Cardiac muscle cell (in vitro differentiated cells and primary cell): ENCODE measurements at regions not wholly inside any gene's neighbourhood (a gene's known extent, or its start where the extent isn't known, plus 50 kb on each side); places are given as distances from the start of the nearest gene placed in this dataset.
"Not testable (repeated sequence)": the region's sequence is repeated elsewhere in the genome, so short reads cannot be mapped to it uniquely, and the experiment has no call there.

Experiments
- DNase-seq, 2 donors: peaks; one replicate each; pipeline versions ENCODE4 v3.0.0 to v3.0.0-alpha.2; 2010 to 2017; ENCODE audit warnings: low read depth in 1 of 2, low spot score in 1 of 2
- H3K27ac ChIP-seq: fragments of 200-600 bp; sonication (generic); 2 replicates; pipeline ENCODE4 v1.5.1; 2016
- H3K27me3 ChIP-seq: fragments of 200-600 bp; sonication (generic); 2 replicates; pipeline ENCODE4 v1.6.0; 2016; ENCODE audit warnings: control low read depth
- H3K36me3 ChIP-seq: fragments of 200-600 bp; sonication (generic); 2 replicates; pipeline ENCODE4 v1.5.1; 2016; ENCODE audit warnings: control low read depth
- H3K4me1 ChIP-seq: fragments of 200-600 bp; sonication (generic); 2 replicates; pipeline ENCODE4 v1.8.1; 2017; ENCODE audit warnings: low read depth, mild to moderate bottlenecking, mixed run types
- H3K4me3 ChIP-seq: fragments of 200-600 bp; sonication (generic); 2 replicates; pipeline ENCODE4 v1.5.1; 2016; ENCODE audit warnings: mild to moderate bottlenecking
- H3K9me3 ChIP-seq: fragments of 200-600 bp; sonication (generic); 2 replicates; pipeline ENCODE4 v1.5.1; 2017; ENCODE audit warnings: low read depth, mild to moderate bottlenecking, control low read depth
- TF ChIP-seq, protein P1 (sequence below): IDR thresholded peaks from 2 replicates; pipeline ENCODE4 v1.5.1; 2012; ENCODE audit warnings: low read depth, mild to moderate bottlenecking, low read length

DNA sequence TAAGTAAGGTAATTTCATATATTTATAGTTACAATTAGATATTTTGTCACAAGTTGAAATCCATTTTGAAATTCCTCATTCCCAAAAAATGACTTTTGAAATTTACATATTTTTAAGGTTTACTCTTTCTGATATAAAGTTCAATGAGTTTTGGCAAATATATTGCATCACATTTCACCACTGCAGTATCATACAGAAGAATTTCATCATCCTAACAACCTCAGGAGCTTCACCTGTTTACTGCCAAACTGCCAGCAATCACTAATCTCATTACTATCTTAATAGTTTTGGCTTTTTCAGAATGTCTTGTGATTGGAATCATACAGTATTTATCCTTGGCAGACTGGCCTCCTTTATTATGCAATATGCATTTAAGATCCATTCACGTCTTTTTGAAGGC lies 1578.9 kb downstream of the REEP3 start:
- Histone ChIP-seq H3K9me3 (no peaks in the 10 kb centered on the region), H3K4me3 (no peak overlapping the region), H3K27me3 (no peaks in the 10 kb centered on the region), H3K36me3 (no peaks in the 10 kb centered on the region), H3K27ac (no peak overlapping the region), H3K4me1 (no peaks in the 10 kb centered on the region)
- no peak for DNase-seq
- TF ChIP-seq, protein P1, sequence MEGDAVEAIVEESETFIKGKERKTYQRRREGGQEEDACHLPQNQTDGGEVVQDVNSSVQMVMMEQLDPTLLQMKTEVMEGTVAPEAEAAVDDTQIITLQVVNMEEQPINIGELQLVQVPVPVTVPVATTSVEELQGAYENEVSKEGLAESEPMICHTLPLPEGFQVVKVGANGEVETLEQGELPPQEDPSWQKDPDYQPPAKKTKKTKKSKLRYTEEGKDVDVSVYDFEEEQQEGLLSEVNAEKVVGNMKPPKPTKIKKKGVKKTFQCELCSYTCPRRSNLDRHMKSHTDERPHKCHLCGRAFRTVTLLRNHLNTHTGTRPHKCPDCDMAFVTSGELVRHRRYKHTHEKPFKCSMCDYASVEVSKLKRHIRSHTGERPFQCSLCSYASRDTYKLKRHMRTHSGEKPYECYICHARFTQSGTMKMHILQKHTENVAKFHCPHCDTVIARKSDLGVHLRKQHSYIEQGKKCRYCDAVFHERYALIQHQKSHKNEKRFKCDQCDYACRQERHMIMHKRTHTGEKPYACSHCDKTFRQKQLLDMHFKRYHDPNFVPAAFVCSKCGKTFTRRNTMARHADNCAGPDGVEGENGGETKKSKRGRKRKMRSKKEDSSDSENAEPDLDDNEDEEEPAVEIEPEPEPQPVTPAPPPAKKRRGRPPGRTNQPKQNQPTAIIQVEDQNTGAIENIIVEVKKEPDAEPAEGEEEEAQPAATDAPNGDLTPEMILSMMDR: no peak

DNA sequence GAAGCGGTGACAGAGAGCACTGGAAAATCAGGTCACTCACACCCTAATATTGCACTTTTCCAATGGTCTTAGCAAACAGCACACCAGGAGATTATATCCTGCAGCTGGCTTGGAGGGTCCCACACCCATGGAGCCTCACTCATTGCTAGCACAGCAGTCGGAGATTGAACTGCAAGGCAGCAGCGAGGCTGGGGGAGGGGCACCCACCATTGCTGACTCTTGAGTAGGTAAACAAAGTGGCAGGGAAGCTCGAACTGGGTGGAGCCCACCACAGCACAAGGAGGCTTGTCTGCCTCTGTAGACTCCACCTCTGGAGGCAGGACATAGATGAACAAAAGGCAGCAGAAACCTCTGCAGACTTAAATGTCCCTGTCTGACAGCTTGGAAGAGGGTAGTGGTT lies 1579.7 kb downstream of the REEP3 start:
- not testable (repeated sequence) for H3K4me3 ChIP-seq, H3K27me3 ChIP-seq, H3K36me3 ChIP-seq, H3K4me1 ChIP-seq, H3K9me3 ChIP-seq, H3K27ac ChIP-seq, DNase-seq

DNA sequence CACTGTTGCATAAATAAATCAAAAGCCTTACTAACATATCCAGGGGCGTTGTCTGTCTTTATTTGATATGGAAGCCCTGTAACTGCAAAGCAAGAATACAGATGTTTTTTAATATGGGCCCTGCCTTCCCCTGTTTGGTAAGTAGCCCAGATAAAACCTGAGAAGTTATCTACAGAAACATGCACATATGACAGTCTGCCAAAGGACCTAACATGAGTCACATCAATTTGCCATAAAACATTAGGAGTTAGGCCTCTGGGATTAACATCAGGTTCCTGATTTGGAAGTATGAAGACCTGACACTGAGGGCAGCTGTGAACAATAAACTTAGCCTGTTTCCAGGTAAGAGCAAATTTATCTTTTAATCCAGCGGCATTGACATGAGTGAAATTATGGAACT lies 1588.8 kb downstream of the REEP3 start:
- Histone ChIP-seq H3K27ac (no peak overlapping the region), H3K4me1 (no peaks in the 10 kb centered on the region), H3K27me3 (no peaks in the 10 kb centered on the region), H3K9me3 (no peaks in the 10 kb centered on the region), H3K36me3 (no peaks in the 10 kb centered on the region), H3K4me3 (no peak overlapping the region)
- DNase-seq: no peak
- TF ChIP-seq, protein P1: no peak

DNA sequence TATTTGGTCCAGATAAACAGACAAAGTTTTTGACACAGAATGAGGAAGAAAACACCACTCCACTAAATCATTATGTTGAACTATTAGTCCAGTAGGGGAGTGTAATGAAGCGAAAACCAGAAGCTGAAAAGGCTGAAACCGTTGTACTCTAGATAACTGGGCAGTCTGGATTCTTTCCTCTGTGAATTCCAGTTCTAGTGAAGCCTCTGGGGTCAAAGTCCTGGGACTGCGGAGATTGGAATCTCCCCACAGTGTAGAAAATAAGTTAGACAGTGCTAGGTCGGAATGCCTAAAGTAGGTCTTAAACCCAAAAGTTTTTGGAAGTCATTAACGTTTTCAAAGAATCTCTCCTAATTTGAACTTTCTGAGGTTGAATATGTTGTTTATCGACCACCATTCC lies 1589.9 kb downstream of the REEP3 start:
- not testable (repeated sequence) for H3K4me3 ChIP-seq, H3K9me3 ChIP-seq, H3K4me1 ChIP-seq, H3K27me3 ChIP-seq, DNase-seq, H3K27ac ChIP-seq, H3K36me3 ChIP-seq

DNA sequence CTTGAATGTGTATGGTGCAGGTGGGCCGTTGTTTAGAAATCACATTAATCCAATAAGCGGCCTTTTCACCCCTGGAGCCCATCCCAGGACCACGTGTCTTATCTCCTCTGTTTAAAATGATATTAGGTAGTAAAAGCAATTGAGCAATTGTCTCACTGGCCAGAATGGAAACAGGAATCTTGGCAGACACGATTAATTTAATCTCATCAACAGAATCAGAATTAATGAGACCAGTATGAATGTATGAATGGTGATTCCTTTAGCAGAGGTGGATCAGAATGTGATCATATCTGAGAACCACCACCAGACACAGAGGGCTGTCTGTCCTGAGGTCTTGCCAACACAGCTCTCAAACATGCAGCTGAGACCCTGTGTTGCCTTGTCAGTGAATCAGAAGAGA lies 1591.4 kb downstream of the REEP3 start:
- Histone ChIP-seq H3K4me3 (no peak overlapping the region), H3K36me3 (no peaks in the 10 kb centered on the region), H3K27ac (no peak overlapping the region), H3K27me3 (no peaks in the 10 kb centered on the region), H3K4me1 (no peaks in the 10 kb centered on the region), H3K9me3 (no peaks in the 10 kb centered on the region)
- no peak for DNase-seq
- TF ChIP-seq, protein P1: no peak

DNA sequence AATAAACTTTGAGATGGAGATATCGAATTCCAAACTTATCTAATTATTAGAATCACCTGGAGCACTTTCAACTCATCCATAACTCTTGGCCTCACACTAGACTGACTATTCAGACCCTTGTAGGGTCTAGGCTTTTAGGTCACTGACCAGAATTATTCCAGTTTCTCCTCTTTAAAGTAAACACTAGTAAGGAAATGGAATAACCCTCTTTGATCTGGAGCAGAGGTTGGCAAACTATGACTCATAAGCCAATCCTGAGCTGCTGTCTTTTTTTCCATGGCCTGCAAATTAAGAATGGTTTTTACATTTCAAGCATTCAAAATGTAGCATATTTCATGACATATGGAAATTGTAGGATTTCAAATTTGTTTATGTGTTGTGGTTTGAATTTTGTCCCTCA lies 1601.9 kb downstream of the REEP3 start:
- Histone ChIP-seq H3K9me3 (no peaks in the 10 kb centered on the region), H3K4me3 (no peak overlapping the region), H3K27ac (no peak overlapping the region), H3K4me1 (no peaks in the 10 kb centered on the region), H3K27me3 (no peaks in the 10 kb centered on the region), H3K36me3 (no peaks in the 10 kb centered on the region)
- DNase-seq: no peak
- TF ChIP-seq, protein P1: no peak

DNA sequence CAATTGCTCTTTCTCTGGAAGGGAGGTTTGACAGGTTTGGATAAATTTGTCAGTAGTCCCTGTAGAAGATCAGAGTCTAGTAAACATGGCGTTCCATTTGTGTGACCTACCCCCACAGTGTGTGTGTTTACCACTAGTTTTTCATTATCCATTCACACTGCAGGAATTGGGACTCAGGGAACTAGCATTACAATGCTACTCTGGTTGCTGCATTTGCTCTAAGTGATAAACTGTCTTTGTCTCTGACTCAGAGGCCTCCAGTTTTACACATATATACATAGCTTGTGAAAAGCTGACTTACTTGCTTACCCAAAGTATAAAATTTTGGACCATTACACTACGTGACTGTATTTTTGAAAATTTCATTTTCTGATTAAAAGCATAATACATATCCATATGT lies 1604.0 kb downstream of the REEP3 start:
- Histone ChIP-seq H3K4me1 (no peaks in the 10 kb centered on the region), H3K27me3 (no peaks in the 10 kb centered on the region), H3K27ac (no peak overlapping the region), H3K36me3 (no peaks in the 10 kb centered on the region), H3K4me3 (no peak overlapping the region), H3K9me3 (no peaks in the 10 kb centered on the region)
- DNase-seq: no peak
- TF ChIP-seq, protein P1: no peak
